ENCODE measurements at regions not wholly inside any gene's neighbourhood (a gene's known extent, or its start where the extent isn't known, plus 50 kb on each side); places are given as distances from the start of the nearest gene placed in this dataset.

- TF ChIP-seq CTCF (IDR thresholded peaks at IDR 0.05) = no peak
- Histone ChIP-seq H3K9me3 (no peaks in the 10 kb centered on the region), H3K4me3 (no peak overlapping the region), H3K36me3 (ENCODE audit: insufficient read depth in 1 of 2, low read depth in 1 of 2) (no peaks in the 10 kb centered on the region), H3K27ac (no peak overlapping the region), H3K4me1 (no peaks in the 10 kb centered on the region), H3K27me3 (ENCODE audit: insufficient read depth in 3 of 3, low read length in 2 of 3) (no peaks in the 10 kb centered on the region)
- ATAC-seq (peak in 1 of 4 donors; percentile 41), DNase-seq (peak in 1 of 2 donors; percentile 23)
- intact Hi-C loops (cut with DNase I) = no loop called here
- WGBS, 3 donors = 71 to 82% (median 74%) methylated on average over 11 of the region's 11 CpGs
Observed at GRCh38 chr20:50249447-50250388, 59.1 kb downstream of the CEBPB start.

- 86 to 96% (median 92%) methylated on average over 15 of the region's 15 CpGs for WGBS, 3 donors
- no peak overlapping the region for H3K27ac ChIP-seq
- intact Hi-C loops (cut with DNase I) = no loop called here
- DNase-seq (peak in 1 of 2 donors; percentile 36), ATAC-seq (no peak)
- no peak for TF ChIP-seq CTCF (IDR thresholded peaks at IDR 0.05)
- no peaks in the 10 kb centered on the region for H3K4me1 ChIP-seq
- no peaks in the 10 kb centered on the region for H3K9me3 ChIP-seq
- H3K27me3 ChIP-seq (ENCODE audit: insufficient read depth in 3 of 3, low read length in 2 of 3) = no peaks in the 10 kb centered on the region
- no peaks in the 10 kb centered on the region for H3K36me3 ChIP-seq (ENCODE audit: insufficient read depth in 1 of 2, low read depth in 1 of 2)
- H3K4me3 ChIP-seq = no peak overlapping the region
Observed at GRCh38 chr20:50250679-50251382, 60.2 kb downstream of the CEBPB start.

- no peaks in the 10 kb centered on the region for H3K4me1 ChIP-seq
- H3K36me3 ChIP-seq (ENCODE audit: insufficient read depth in 1 of 2, low read depth in 1 of 2) = no peaks in the 10 kb centered on the region
- no peak overlapping the region for H3K27ac ChIP-seq
- no peaks in the 10 kb centered on the region for H3K27me3 ChIP-seq (ENCODE audit: insufficient read depth in 3 of 3, low read length in 2 of 3)
- no peak overlapping the region for H3K4me3 ChIP-seq
- no peaks in the 10 kb centered on the region for H3K9me3 ChIP-seq
- intact Hi-C loops (cut with DNase I) = no loop called here
- no peak for DNase-seq
- ATAC-seq = no peak
- WGBS, 3 donors = 91 to 93% (median 93%) methylated on average over 11 of the region's 11 CpGs
- TF ChIP-seq CTCF (IDR thresholded peaks at IDR 0.05) = no peak
Observed at GRCh38 chr20:50251383-50251748, 60.7 kb downstream of the CEBPB start.

- no peaks in the 10 kb centered on the region for H3K4me1 ChIP-seq
- no peak overlapping the region for H3K4me3 ChIP-seq
- WGBS, 3 donors = 86 to 90% (median 87%) methylated on average over 7 of the region's 7 CpGs
- no peaks in the 10 kb centered on the region for H3K9me3 ChIP-seq
- no peaks in the 10 kb centered on the region for H3K27me3 ChIP-seq (ENCODE audit: insufficient read depth in 3 of 3, low read length in 2 of 3)
- H3K27ac ChIP-seq = no peak overlapping the region
- DNase-seq = peak in 1 of 2 donors; percentile 19
- no peak for TF ChIP-seq CTCF (IDR thresholded peaks at IDR 0.05)
- intact Hi-C loops (cut with DNase I) = no loop called here
- H3K36me3 ChIP-seq (ENCODE audit: insufficient read depth in 1 of 2, low read depth in 1 of 2) = no peaks in the 10 kb centered on the region
- ATAC-seq = no peak
Observed at GRCh38 chr20:50251992-50252511, 61.4 kb downstream of the CEBPB start.
